CD4-positive, CD25-positive, alpha-beta regulatory T cell (primary cell): ENCODE measurements at regions not wholly inside any gene's neighbourhood (a gene's known extent, or its start where the extent isn't known, plus 50 kb on each side); places are given as distances from the start of the nearest gene placed in this dataset.

ENCODE experiments used
- ATAC-seq, 2 donors: fragments of 150-1000 bp; cut with Tn5 transposase; one replicate each; pipeline ENCODE4 v1.10.0; 2021; ENCODE audit warnings: low read depth in 2 of 2, moderate number of reproducible peaks in 2 of 2, moderate library complexity in 1 of 2
- DNase-seq, 3 donors: peaks; one replicate each; pipeline versions ENCODE4 v3.0.0 to v3.0.0-alpha.2; 2012 to 2022; ENCODE audit warnings: mixed read lengths in 1 of 3
- H3K27ac ChIP-seq: one replicate; pipeline ENCODE4 v1.7.0; 2013; ENCODE audit warnings: mild to moderate bottlenecking, low read length; ENCODE audit not compliant: insufficient read depth, poor library complexity, severe bottlenecking
- H3K27me3 ChIP-seq: one replicate; pipeline ENCODE4 v1.7.0; 2013; ENCODE audit warnings: low read length; ENCODE audit not compliant: control insufficient read depth, insufficient read depth
- H3K36me3 ChIP-seq: one replicate; pipeline ENCODE4 v1.7.0; 2013; ENCODE audit warnings: mild to moderate bottlenecking, low read length, moderate library complexity; ENCODE audit not compliant: control insufficient read depth, insufficient read depth
- H3K4me1 ChIP-seq: 2 replicates; pipeline ENCODE4 v1.7.0; 2013; ENCODE audit warnings: mild to moderate bottlenecking, low read length; ENCODE audit not compliant: insufficient read depth, control insufficient read depth, poor library complexity, severe bottlenecking
- H3K4me3 ChIP-seq: one replicate; pipeline ENCODE4 v1.7.0; 2013; ENCODE audit warnings: low read depth, mild to moderate bottlenecking, low read length, moderate library complexity
- H3K9me3 ChIP-seq, 2 experiments: 1 replicate in 1 of 2; 2 replicates in 1 of 2; pipeline ENCODE4 v1.7.0; 2013; ENCODE audit warnings: low read length in 2 of 2, mild to moderate bottlenecking in 1 of 2, moderate library complexity in 1 of 2; ENCODE audit not compliant: control insufficient read depth in 2 of 2
- H3K27ac Mint-ChIP-seq, 3 donors: one replicate each; pipeline ENCODE4 v1.8.0; 2020 to 2022; ENCODE audit warnings: mild to moderate bottlenecking in 3 of 3, mixed read lengths in 3 of 3, moderate library complexity in 2 of 3
- H3K27me3 Mint-ChIP-seq: one replicate; pipeline ENCODE4 v1.8.0; 2022; ENCODE audit warnings: mild to moderate bottlenecking, mixed read lengths
- H3K36me3 Mint-ChIP-seq: one replicate; pipeline ENCODE4 v1.8.0; 2020; ENCODE audit warnings: mixed read lengths
- H3K4me1 Mint-ChIP-seq, 4 donors: one replicate each; pipeline ENCODE4 v1.8.0; 2020 to 2022; ENCODE audit warnings: mixed read lengths in 4 of 4, mild to moderate bottlenecking in 1 of 4
- H3K4me3 Mint-ChIP-seq, 4 donors: one replicate each; pipeline ENCODE4 v1.8.0; 2020 to 2022; ENCODE audit warnings: mild to moderate bottlenecking in 4 of 4, mixed read lengths in 4 of 4, moderate library complexity in 3 of 4
- H3K9me3 Mint-ChIP-seq, 7 donors: one replicate each; pipeline ENCODE4 v1.8.0; 2020 to 2022; ENCODE audit warnings: mixed read lengths in 7 of 7, mild to moderate bottlenecking in 3 of 7, moderate library complexity in 2 of 7

DNA sequence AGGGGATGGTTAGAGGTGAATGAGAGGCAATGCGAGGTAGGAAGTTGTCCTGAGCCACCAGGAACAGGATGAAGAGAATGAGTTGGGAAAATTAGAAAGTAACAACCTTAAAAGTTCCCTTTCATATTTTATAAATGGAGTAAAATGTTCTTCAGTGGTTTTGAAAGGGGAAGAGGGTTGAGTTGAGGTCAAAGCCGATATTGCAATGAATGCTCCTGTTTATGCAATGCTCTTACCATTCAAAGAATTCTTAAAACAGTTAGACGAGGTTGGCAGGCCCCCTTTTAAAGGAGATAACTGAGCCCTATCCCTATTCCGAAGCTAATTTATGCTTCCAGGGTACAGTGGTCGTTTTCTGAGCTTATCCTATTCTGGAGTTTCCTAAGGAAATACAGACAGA lies 2110.3 kb upstream of the CELF4 start:
- no peaks in the 10 kb centered on the region for H3K4me1 Mint-ChIP-seq
- H3K27ac Mint-ChIP-seq, result no peak overlapping the region
- H3K4me1 ChIP-seq, result no peaks in the 10 kb centered on the region
- H3K36me3 Mint-ChIP-seq, result no peaks in the 10 kb centered on the region
- ATAC-seq (no peak), DNase-seq (no peak)
- no peaks in the 10 kb centered on the region for H3K27me3 Mint-ChIP-seq
- no peak overlapping the region for H3K4me3 Mint-ChIP-seq
- no peak overlapping the region for H3K4me3 ChIP-seq
- H3K36me3 ChIP-seq, result no peaks in the 10 kb centered on the region
- peaks cover 0 to 11% (median 4%) of the 10 kb centered on the region in 7 donors for H3K9me3 Mint-ChIP-seq
- H3K27me3 ChIP-seq, result no peaks in the 10 kb centered on the region
- H3K27ac ChIP-seq, result no peak overlapping the region
- no peaks in the 10 kb centered on the region for H3K9me3 ChIP-seq

DNA sequence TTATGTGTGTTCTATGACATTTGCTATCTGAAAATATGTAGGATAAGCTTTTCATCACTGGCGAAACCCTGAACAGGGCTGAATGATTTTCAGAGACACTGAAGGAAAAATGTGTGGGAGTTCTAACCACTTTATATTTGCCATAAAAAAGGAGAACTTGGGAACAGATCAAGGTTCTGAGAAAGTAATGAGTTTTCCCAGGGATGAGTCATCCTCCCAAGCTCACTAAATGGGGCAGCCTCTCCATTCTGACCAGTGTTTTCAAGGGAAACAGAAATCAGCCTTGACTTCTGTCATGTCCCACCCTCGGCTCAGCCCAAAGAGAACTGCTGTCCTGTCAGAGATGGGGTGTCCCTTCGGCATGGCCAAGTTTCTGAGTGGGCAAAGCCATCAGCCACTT lies 2109.8 kb upstream of the CELF4 start:
- no peak for ATAC-seq
- H3K27me3 Mint-ChIP-seq, result no peaks in the 10 kb centered on the region
- H3K4me3 Mint-ChIP-seq, result no peak overlapping the region
- H3K4me1 ChIP-seq, result no peaks in the 10 kb centered on the region
- H3K9me3 ChIP-seq, result peaks cover 0 to 3% of the 10 kb centered on the region in 2 experiments
- H3K27ac ChIP-seq, result no peak overlapping the region
- no peak for DNase-seq
- peaks cover 0 to 10% (median 4%) of the 10 kb centered on the region in 7 donors for H3K9me3 Mint-ChIP-seq
- H3K27ac Mint-ChIP-seq, result no peak overlapping the region
- no peaks in the 10 kb centered on the region for H3K36me3 Mint-ChIP-seq
- H3K4me1 Mint-ChIP-seq, result no peaks in the 10 kb centered on the region
- no peaks in the 10 kb centered on the region for H3K36me3 ChIP-seq
- H3K4me3 ChIP-seq, result no peak overlapping the region
- no peaks in the 10 kb centered on the region for H3K27me3 ChIP-seq

DNA sequence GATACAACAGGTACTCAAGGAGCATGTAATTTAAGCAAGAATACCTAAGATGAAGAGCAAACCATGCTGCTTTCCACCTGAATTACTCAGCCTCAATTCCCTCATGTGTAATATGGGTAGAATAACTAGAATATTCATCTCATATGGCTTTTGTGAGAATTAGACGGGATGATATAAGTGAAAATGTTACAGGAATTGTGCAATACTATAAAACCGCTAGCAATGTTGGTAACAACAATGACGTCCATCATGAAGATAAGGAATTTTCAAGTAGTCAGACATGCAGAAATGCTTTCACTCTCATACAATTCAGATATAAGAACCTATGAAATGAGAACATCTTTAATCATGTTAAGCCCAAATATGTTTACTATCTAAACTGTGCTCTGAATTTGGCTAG lies 2106.6 kb upstream of the CELF4 start:
- Histone ChIP-seq H3K4me3 (no peak overlapping the region), H3K9me3 (peaks cover 0 to 3% of the 10 kb centered on the region in 2 experiments), H3K27ac (no peak overlapping the region), H3K27me3 (no peaks in the 10 kb centered on the region), H3K36me3 (no peaks in the 10 kb centered on the region), H3K4me1 (no peaks in the 10 kb centered on the region)
- peaks cover 0 to 6% (median 3%) of the 10 kb centered on the region in 7 donors for H3K9me3 Mint-ChIP-seq
- DNase-seq, result no peak
- H3K4me3 Mint-ChIP-seq, result no peak overlapping the region
- H3K27ac Mint-ChIP-seq, result no peak overlapping the region
- no peak for ATAC-seq
- no peaks in the 10 kb centered on the region for H3K27me3 Mint-ChIP-seq
- no peaks in the 10 kb centered on the region for H3K4me1 Mint-ChIP-seq
- no peaks in the 10 kb centered on the region for H3K36me3 Mint-ChIP-seq

DNA sequence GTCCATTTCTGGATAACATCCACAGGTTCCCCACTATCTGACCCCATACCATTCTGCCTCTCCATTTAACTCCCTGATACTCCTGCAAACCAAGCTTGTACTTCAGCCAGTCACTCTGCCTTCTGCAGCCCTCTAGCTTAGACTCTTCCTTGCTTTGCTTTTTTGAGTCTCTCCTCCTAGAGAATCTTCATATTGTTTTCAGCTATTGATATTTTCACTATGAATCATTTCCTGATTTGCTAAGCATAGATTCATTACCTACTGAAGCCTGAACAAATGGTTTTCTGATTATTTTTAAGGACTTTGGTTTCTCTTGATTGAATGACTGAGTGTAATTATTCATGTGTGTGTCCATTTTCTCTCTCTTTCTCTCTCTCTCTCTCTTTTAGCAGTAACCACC lies 2102.3 kb upstream of the CELF4 start:
- no peaks in the 10 kb centered on the region for H3K36me3 Mint-ChIP-seq
- H3K4me3 Mint-ChIP-seq, result no peak overlapping the region
- H3K27ac ChIP-seq, result no peak overlapping the region
- H3K4me3 ChIP-seq, result no peak overlapping the region
- H3K9me3 ChIP-seq, result peaks cover 0 to 3% of the 10 kb centered on the region in 2 experiments
- DNase-seq (no peak), ATAC-seq (no peak)
- H3K4me1 ChIP-seq, result no peaks in the 10 kb centered on the region
- no peaks in the 10 kb centered on the region for H3K36me3 ChIP-seq
- no peaks in the 10 kb centered on the region for H3K4me1 Mint-ChIP-seq
- no peaks in the 10 kb centered on the region for H3K27me3 Mint-ChIP-seq
- H3K27ac Mint-ChIP-seq, result no peak overlapping the region
- no peaks in the 10 kb centered on the region for H3K27me3 ChIP-seq
- H3K9me3 Mint-ChIP-seq, result peaks cover 0 to 11% (median 5%) of the 10 kb centered on the region in 7 donors

- no peak for DNase-seq
- H3K27me3 ChIP-seq, result no peaks in the 10 kb centered on the region
- ATAC-seq, result no peak
Measured at GRCh38 chr18:39666541-39666940, 2100.9 kb upstream of the CELF4 start.

GRCh38 chr18:39661856-39662366 lies 2096.3 kb upstream of the CELF4 start:
- DNase-seq, result no peak
- H3K36me3 Mint-ChIP-seq, result no peaks in the 10 kb centered on the region
- H3K27ac Mint-ChIP-seq, result no peak overlapping the region
- no peaks in the 10 kb centered on the region for H3K27me3 Mint-ChIP-seq
- H3K9me3 Mint-ChIP-seq, result peaks cover 0 to 33% (median 6%) of the 10 kb centered on the region in 7 donors
- Histone ChIP-seq H3K4me3 (no peak overlapping the region), H3K4me1 (no peaks in the 10 kb centered on the region), H3K9me3 (no peaks in the 10 kb centered on the region), H3K27me3 (no peaks in the 10 kb centered on the region), H3K36me3 (no peaks in the 10 kb centered on the region), H3K27ac (no peak overlapping the region)
- H3K4me1 Mint-ChIP-seq, result no peaks in the 10 kb centered on the region
- no peak overlapping the region for H3K4me3 Mint-ChIP-seq
- ATAC-seq, result no peak

More at GRCh38 chr18:39666541-39666940, 2100.9 kb upstream of the CELF4 start:
- Mint-ChIP-seq H3K27ac (no peak overlapping the region), H3K27me3 (no peaks in the 10 kb centered on the region), H3K36me3 (no peaks in the 10 kb centered on the region), H3K4me1 (no peaks in the 10 kb centered on the region), H3K9me3 (peaks cover 0 to 14% (median 4%) of the 10 kb centered on the region in 7 donors), H3K4me3 (no peak overlapping the region)
- H3K4me1 ChIP-seq, result no peaks in the 10 kb centered on the region
- H3K4me3 ChIP-seq, result no peak overlapping the region
- H3K9me3 ChIP-seq, result peaks cover 0 to 3% of the 10 kb centered on the region in 2 experiments
- H3K27ac ChIP-seq, result no peak overlapping the region
- no peaks in the 10 kb centered on the region for H3K36me3 ChIP-seq

GRCh38 chr18:39660141-39660540 lies 2094.5 kb upstream of the CELF4 start:
- Mint-ChIP-seq H3K27me3 (no peaks in the 10 kb centered on the region), H3K27ac (no peak overlapping the region), H3K4me3 (no peak overlapping the region), H3K4me1 (no peaks in the 10 kb centered on the region), H3K9me3 (peaks cover 0 to 33% (median 6%) of the 10 kb centered on the region in 7 donors), H3K36me3 (no peaks in the 10 kb centered on the region)
- H3K4me3 ChIP-seq, result no peak overlapping the region
- H3K27ac ChIP-seq, result no peak overlapping the region
- no peaks in the 10 kb centered on the region for H3K36me3 ChIP-seq
- H3K9me3 ChIP-seq, result no peaks in the 10 kb centered on the region
- no peaks in the 10 kb centered on the region for H3K27me3 ChIP-seq
- ATAC-seq, result no peak
- no peak for DNase-seq
- H3K4me1 ChIP-seq, result no peaks in the 10 kb centered on the region

DNA sequence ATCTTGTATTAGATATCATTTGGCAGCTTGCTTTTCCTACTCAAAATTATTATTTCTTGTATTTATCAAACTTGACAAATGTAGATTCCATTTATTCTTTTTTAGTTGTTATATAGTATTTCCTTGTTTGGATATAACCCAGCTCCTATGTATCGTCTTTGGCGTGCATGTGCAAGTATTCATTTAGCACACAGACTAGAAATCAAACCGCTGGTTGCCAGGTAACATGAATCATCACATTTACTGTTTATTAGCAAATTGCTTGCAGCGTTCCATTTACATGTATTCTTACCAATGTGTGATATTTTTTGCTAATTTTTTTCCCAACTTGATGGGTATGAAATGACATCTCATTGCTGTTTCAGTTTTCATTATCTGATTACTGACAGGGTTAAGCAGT lies 2089.7 kb upstream of the CELF4 start:
- no peaks in the 10 kb centered on the region for H3K36me3 Mint-ChIP-seq
- no peak for ATAC-seq
- no peak overlapping the region for H3K27ac ChIP-seq
- H3K27me3 Mint-ChIP-seq, result no peaks in the 10 kb centered on the region
- H3K9me3 Mint-ChIP-seq, result peaks cover 0 to 20% (median 4%) of the 10 kb centered on the region in 7 donors
- H3K27me3 ChIP-seq, result no peaks in the 10 kb centered on the region
- no peak for DNase-seq
- no peaks in the 10 kb centered on the region for H3K36me3 ChIP-seq
- no peak overlapping the region for H3K27ac Mint-ChIP-seq
- no peaks in the 10 kb centered on the region for H3K4me1 ChIP-seq
- no peaks in the 10 kb centered on the region for H3K9me3 ChIP-seq
- no peak overlapping the region for H3K4me3 Mint-ChIP-seq
- no peaks in the 10 kb centered on the region for H3K4me1 Mint-ChIP-seq
- no peak overlapping the region for H3K4me3 ChIP-seq
